GM18499 (cell line): ENCODE measurements at regions not wholly inside any gene's neighbourhood (a gene's known extent, or its start where the extent isn't known, plus 50 kb on each side); places are given as distances from the start of the nearest gene placed in this dataset.

ENCODE experiments used
- ATAC-seq: cut with Tn5 transposase; IDR thresholded peaks from one replicate; pipeline ENCODE4 v1.9.1; 2021; ENCODE audit warnings: moderate number of reproducible peaks; ENCODE audit not compliant: insufficient read depth, unreplicated experiment

- ATAC-seq, result no peak
These were observed 827.0 kb downstream of the AACS start for GRCh38 chr12:125892276-125892675.

GRCh38 chr12:125902991-125903390 is 837.8 kb downstream of the AACS start:
- ATAC-seq, result no peak

GRCh38 chr12:125907351-125907750 is 842.1 kb downstream of the AACS start:
- no peak for ATAC-seq

GRCh38 chr12:125919856-125920470 is 854.7 kb downstream of the AACS start:
- no peak for ATAC-seq

- ATAC-seq, result no peak
These were observed 857.1 kb downstream of the AACS start for GRCh38 chr12:125922330-125922729.

GRCh38 chr12:125936502-125936901 is 871.3 kb downstream of the AACS start:
- ATAC-seq, result no peak

GRCh38 chr12:125944446-125944845 is 879.2 kb downstream of the AACS start:
- ATAC-seq, result no peak

GRCh38 chr12:125949471-125949870 is 884.2 kb downstream of the AACS start:
- no peak for ATAC-seq

- no peak for ATAC-seq
These were observed 889.1 kb downstream of the AACS start for GRCh38 chr12:125954362-125954761.

GRCh38 chr12:125956186-125956585 is 891.0 kb downstream of the AACS start:
- ATAC-seq, result no peak

GRCh38 chr12:125966641-125967040 is 901.4 kb downstream of the AACS start:
- ATAC-seq, result no peak

GRCh38 chr12:125968413-125968812 is 903.2 kb downstream of the AACS start:
- ATAC-seq, result no peak

GRCh38 chr12:125971981-125972380 is 906.7 kb downstream of the AACS start:
- ATAC-seq, result no peak

GRCh38 chr12:125978286-125978685 is 913.1 kb downstream of the AACS start:
- no peak for ATAC-seq

GRCh38 chr12:125981610-125982253 is 916.5 kb downstream of the AACS start:
- ATAC-seq, result no peak

- no peak for ATAC-seq
These were observed 918.0 kb downstream of the AACS start for GRCh38 chr12:125983094-125983783.

GRCh38 chr12:125983784-125984500 is 918.7 kb downstream of the AACS start:
- no peak for ATAC-seq

GRCh38 chr12:125988545-125988944 is 923.3 kb downstream of the AACS start:
- no peak for ATAC-seq

- ATAC-seq, result no peak
These were observed 924.5 kb downstream of the AACS start for GRCh38 chr12:125989696-125990095.

- ATAC-seq, result no peak
These were observed 931.2 kb downstream of the AACS start for GRCh38 chr12:125996443-125996842.

- no peak for ATAC-seq
These were observed 934.4 kb downstream of the AACS start for GRCh38 chr12:125999628-126000027.
